Gastroesophageal sphincter (tissue), 3 donors: ENCODE measurements at regions not wholly inside any gene's neighbourhood (a gene's known extent, or its start where the extent isn't known, plus 50 kb on each side); places are given as distances from the start of the nearest gene placed in this dataset.

Experiments used
- CTCF ChIP-seq, 4 experiments: fragments of 200-600 bp in 2 of 4; fragments of 450-650 bp in 2 of 4; sonication (generic) in 1 of 4; IDR thresholded peaks; one replicate each; pipeline ENCODE4 v1.5.1; 2017 to 2019; ENCODE audit warnings: antibody characterized with exemption in 4 of 4, mild to moderate bottlenecking in 2 of 4, moderate library complexity in 2 of 4
- EP300 ChIP-seq: sonication (generic); formaldehyde crosslinking; IDR thresholded peaks from one replicate; pipeline ENCODE4 v1.6.1; 2017; ENCODE audit warnings: antibody characterized with exemption, mild to moderate bottlenecking
- POLR2A ChIP-seq, 2 donors: fragments of 450-650 bp; IDR thresholded peaks; one replicate each; pipeline ENCODE4 v1.6.1; 2017; ENCODE audit warnings: antibody characterized with exemption in 2 of 2, mild to moderate bottlenecking in 2 of 2, moderate library complexity in 1 of 2

GRCh38 chr7:79761876-79762429, 308.5 kb upstream of the MAGI2 start:
- TF ChIP-seq POLR2A (IDR thresholded peaks at IDR 0.05): no peak
- no peak for TF ChIP-seq CTCF (IDR thresholded peaks at IDR 0.05)
- TF ChIP-seq EP300: no peak
